GM12891 (cell line): ENCODE measurements at regions not wholly inside any gene's neighbourhood (a gene's known extent, or its start where the extent isn't known, plus 50 kb on each side); places are given as distances from the start of the nearest gene placed in this dataset.

Experiments used
- POLR2A ChIP-seq: IDR thresholded peaks from 2 replicates; pipeline ENCODE4 v1.6.1; 2011; ENCODE audit warnings: low read depth, low read length, control low read depth
- POLR2AphosphoS5 ChIP-seq: IDR thresholded peaks from 2 replicates; pipeline ENCODE4 v1.6.1; 2011; ENCODE audit warnings: low read depth, low read length, control low read depth
- POU2F2 ChIP-seq: IDR thresholded peaks from 2 replicates; pipeline ENCODE4 v1.6.1; 2011; ENCODE audit warnings: low read depth, mild to moderate bottlenecking, control low read depth, low read length, moderate library complexity
- TAF1 ChIP-seq: IDR thresholded peaks from 2 replicates; pipeline ENCODE4 v1.6.1; 2011; ENCODE audit warnings: low read depth, low read length, control low read depth

GRCh38 chr6:135680964-135681913, 170.3 kb upstream of the PDE7B start:
- TF ChIP-seq POLR2AphosphoS5 (no peak), TAF1 (no peak), POLR2A (no peak), POU2F2 (no peak)
